ENCODE measurements at regions not wholly inside any gene's neighbourhood (a gene's known extent, or its start where the extent isn't known, plus 50 kb on each side); places are given as distances from the start of the nearest gene placed in this dataset.

DNA sequence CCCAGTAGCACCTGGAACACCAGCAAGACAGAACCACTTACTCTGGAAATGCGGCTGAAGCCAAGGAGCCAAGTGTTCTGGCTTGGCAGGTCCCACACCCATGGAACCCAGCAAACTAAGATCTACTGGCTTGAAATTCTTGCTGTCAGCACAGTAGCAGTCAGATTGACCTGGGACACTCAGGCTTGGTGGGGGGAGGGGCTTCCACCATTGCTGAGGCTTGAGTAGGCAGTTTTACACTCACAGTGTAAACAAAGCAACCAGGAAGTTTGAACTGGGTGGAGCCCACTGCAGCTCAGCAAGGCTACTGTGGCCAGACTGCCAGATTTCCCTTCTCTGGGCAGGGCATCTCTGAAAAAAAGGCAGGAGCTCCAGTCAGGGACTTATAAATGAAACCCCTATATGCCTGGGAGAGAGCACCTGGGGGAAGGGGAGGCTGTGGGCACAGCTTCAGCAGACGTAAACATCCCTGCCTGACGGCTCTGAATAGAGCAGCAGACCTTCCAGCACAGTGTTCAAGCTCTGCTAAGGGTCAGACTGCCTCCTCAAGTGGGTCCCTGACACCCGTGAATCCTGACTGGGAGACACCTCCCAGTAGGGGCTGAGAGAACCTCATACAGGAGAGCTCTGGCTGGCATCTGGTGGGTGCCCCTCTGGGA is 121.2 kb downstream of the MTERF1 start:
- Histone ChIP-seq H2AFZ (ENCODE audit: low read depth, low read length, severe bottlenecking) (no peak overlapping the region), H3K36me3 (ENCODE audit: low read length) (no peaks in the 10 kb centered on the region), H3K27ac (ENCODE audit: low read depth, low read length) (no peak overlapping the region), H3F3A (ENCODE audit: insufficient read depth) (no peaks in the 10 kb centered on the region), H3K9me2 (replicated peaks; ENCODE audit: insufficient read depth, low read length) (no peaks in the 10 kb centered on the region), H3K9ac (ENCODE audit: low read length) (no peak overlapping the region), H4K20me1 (ENCODE audit: low read depth, low read length) (no peaks in the 10 kb centered on the region), H3K27me3 (ENCODE audit: low read length) (no peaks in the 10 kb centered on the region), H3K9me3 (ENCODE audit: insufficient read depth, low read length) (no peaks in the 10 kb centered on the region), H3K4me2 (ENCODE audit: low read depth, low read length, poor library complexity, severe bottlenecking) (no peak overlapping the region), H3K4me3 (ENCODE audit: insufficient read depth, low read length, poor library complexity, severe bottlenecking) (no peak overlapping the region), H3K79me2 (ENCODE audit: insufficient read depth, low read length) (no peaks in the 10 kb centered on the region)
- TF ChIP-seq, protein P1, sequence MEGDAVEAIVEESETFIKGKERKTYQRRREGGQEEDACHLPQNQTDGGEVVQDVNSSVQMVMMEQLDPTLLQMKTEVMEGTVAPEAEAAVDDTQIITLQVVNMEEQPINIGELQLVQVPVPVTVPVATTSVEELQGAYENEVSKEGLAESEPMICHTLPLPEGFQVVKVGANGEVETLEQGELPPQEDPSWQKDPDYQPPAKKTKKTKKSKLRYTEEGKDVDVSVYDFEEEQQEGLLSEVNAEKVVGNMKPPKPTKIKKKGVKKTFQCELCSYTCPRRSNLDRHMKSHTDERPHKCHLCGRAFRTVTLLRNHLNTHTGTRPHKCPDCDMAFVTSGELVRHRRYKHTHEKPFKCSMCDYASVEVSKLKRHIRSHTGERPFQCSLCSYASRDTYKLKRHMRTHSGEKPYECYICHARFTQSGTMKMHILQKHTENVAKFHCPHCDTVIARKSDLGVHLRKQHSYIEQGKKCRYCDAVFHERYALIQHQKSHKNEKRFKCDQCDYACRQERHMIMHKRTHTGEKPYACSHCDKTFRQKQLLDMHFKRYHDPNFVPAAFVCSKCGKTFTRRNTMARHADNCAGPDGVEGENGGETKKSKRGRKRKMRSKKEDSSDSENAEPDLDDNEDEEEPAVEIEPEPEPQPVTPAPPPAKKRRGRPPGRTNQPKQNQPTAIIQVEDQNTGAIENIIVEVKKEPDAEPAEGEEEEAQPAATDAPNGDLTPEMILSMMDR (IDR thresholded peaks at IDR 0.05; ENCODE audit: insufficient read depth, low read length, poor library complexity, severe bottlenecking), result no peak
- no peak for TF ChIP-seq EZH2phosphoT487 (conservative IDR thresholded peaks at IDR 0.05; ENCODE audit: low read length)

DNA sequence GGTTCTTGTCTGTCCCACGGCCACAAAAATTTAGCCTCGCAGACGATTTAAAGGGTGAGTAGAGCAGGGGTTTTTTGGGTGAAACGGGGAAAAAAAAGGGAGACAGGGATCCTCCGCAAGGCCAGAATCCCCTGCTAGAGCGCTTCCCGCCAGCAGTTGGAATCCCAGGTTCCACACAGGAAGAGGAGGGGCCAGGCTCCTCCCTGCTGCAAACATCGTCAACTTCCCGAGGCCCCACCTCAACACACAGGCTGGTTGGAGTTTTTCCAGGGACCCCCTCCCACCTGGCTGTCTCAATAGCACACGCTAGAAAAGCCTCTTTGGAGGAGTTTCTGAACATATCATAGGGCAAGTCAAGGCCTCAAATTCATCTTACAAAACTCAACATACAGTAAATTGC is 112.7 kb downstream of the MTERF1 start:
- Histone ChIP-seq H3K79me2 (ENCODE audit: insufficient read depth, low read length) (no peaks in the 10 kb centered on the region), H3K9ac (ENCODE audit: low read length) (no peak overlapping the region), H3K9me2 (replicated peaks; ENCODE audit: insufficient read depth, low read length) (no peaks in the 10 kb centered on the region), H3K4me2 (ENCODE audit: low read depth, low read length, poor library complexity, severe bottlenecking) (no peak overlapping the region), H3F3A (ENCODE audit: insufficient read depth) (no peaks in the 10 kb centered on the region), H3K9me3 (ENCODE audit: insufficient read depth, low read length) (no peaks in the 10 kb centered on the region), H3K4me3 (ENCODE audit: insufficient read depth, low read length, poor library complexity, severe bottlenecking) (no peak overlapping the region), H2AFZ (ENCODE audit: low read depth, low read length, severe bottlenecking) (no peak overlapping the region), H3K27me3 (ENCODE audit: low read length) (no peaks in the 10 kb centered on the region), H3K27ac (ENCODE audit: low read depth, low read length) (no peak overlapping the region), H3K36me3 (ENCODE audit: low read length) (no peaks in the 10 kb centered on the region), H4K20me1 (ENCODE audit: low read depth, low read length) (no peaks in the 10 kb centered on the region)
- TF ChIP-seq EZH2phosphoT487 (conservative IDR thresholded peaks at IDR 0.05; ENCODE audit: low read length), result no peak
- TF ChIP-seq, protein P1 (IDR thresholded peaks at IDR 0.05; ENCODE audit: insufficient read depth, low read length, poor library complexity, severe bottlenecking), result no peak

DNA sequence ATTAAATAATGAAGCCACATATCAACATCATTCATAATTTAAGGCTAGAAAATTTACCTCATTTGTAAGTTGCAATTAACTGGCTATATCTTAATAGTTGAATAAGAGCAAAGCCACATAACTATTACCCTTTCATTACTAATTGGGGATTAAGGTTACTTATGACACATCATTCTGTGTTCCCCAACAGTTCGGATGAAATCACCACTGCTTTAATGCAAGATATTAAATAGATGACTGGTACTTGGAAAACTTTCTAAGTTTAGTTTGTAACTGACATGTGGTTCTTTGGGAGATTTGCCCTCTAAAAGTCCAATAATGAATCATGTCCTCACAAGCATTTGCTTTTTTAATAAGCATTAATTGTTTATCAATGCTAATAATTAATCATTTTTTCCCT is 109.1 kb downstream of the MTERF1 start:
- TF ChIP-seq EZH2phosphoT487 (conservative IDR thresholded peaks at IDR 0.05; ENCODE audit: low read length), result no peak
- TF ChIP-seq, protein P1 (IDR thresholded peaks at IDR 0.05; ENCODE audit: insufficient read depth, low read length, poor library complexity, severe bottlenecking), result no peak
- Histone ChIP-seq H3K27me3 (ENCODE audit: low read length) (no peaks in the 10 kb centered on the region), H3K4me2 (ENCODE audit: low read depth, low read length, poor library complexity, severe bottlenecking) (no peak overlapping the region), H3K79me2 (ENCODE audit: insufficient read depth, low read length) (no peaks in the 10 kb centered on the region), H3K9me3 (ENCODE audit: insufficient read depth, low read length) (no peaks in the 10 kb centered on the region), H2AFZ (ENCODE audit: low read depth, low read length, severe bottlenecking) (no peak overlapping the region), H4K20me1 (ENCODE audit: low read depth, low read length) (no peaks in the 10 kb centered on the region), H3K9ac (ENCODE audit: low read length) (no peak overlapping the region), H3K36me3 (ENCODE audit: low read length) (no peaks in the 10 kb centered on the region), H3K9me2 (replicated peaks; ENCODE audit: insufficient read depth, low read length) (no peaks in the 10 kb centered on the region), H3K4me3 (ENCODE audit: insufficient read depth, low read length, poor library complexity, severe bottlenecking) (no peak overlapping the region), H3F3A (ENCODE audit: insufficient read depth) (no peaks in the 10 kb centered on the region), H3K27ac (ENCODE audit: low read depth, low read length) (no peak overlapping the region)

Data from SU-DHL-6 (cell line).